Embryonic facial prominence (tissue), 1 donor: ENCODE measurements at regions not wholly inside any gene's neighbourhood (a gene's known extent, or its start where the extent isn't known, plus 50 kb on each side); places are given as distances from the start of the nearest gene placed in this dataset.

Source experiments
- DNase-seq: peaks from one replicate; pipeline ENCODE4 v3.0.0-alpha.2; 2016; ENCODE audit errors: extremely low spot score

DNA sequence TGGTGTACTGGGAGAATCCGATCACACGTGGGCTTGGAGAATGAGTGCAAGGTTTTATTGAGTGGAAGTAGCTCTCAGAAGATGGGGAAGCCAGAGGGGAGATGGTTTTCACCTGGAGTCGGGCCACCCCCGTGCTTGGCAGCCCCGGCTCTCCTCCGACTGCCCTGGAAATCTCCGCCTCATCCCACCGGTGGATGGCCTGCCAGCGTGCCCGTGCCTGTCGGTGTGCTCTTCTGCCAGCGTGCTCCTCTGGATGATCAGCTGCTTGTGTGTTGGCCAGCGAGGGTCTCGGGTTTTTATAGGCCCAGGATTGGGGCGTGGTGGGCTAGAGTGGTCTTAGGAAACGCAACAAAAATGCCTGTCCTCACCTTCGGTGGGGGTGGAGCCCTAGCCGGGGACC lies 368.0 kb downstream of the FAT4 start:
- no peak for DNase-seq

- no peak for DNase-seq
Observed at GRCh38 chr4:125688841-125689240, 374.1 kb downstream of the FAT4 start.

- DNase-seq = no peak
Observed at GRCh38 chr4:125689805-125690204, 375.1 kb downstream of the FAT4 start.

- no peak for DNase-seq
Observed at GRCh38 chr4:125693228-125693627, 378.5 kb downstream of the FAT4 start.

GRCh38 chr4:125702406-125702805 lies 387.7 kb downstream of the FAT4 start:
- DNase-seq = no peak

GRCh38 chr4:125703443-125703842 lies 388.7 kb downstream of the FAT4 start:
- no peak for DNase-seq

- no peak for DNase-seq
Observed at GRCh38 chr4:125704726-125705125, 390.0 kb downstream of the FAT4 start.

- DNase-seq = no peak
Observed at GRCh38 chr4:125705681-125706080, 390.9 kb downstream of the FAT4 start.

DNA sequence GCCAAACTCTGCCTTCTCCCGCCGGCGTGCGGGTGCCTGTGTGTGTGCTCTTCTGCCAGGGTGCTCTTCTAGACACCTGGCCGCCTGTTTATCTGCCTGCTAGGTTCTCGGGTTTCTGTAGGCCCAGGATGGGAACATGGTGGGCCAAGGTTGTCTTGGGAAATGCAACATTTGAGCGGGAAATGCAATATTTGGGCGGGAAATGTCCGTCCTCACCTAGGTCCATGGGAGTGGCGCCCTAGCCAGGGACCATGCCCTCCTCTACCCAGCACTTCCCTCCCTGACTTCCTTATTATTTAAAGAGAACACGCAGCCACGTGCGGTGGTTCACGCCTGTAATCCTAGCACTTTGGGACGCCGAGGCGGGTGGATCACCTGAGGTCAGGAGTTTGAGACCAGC lies 392.6 kb downstream of the FAT4 start:
- no peak for DNase-seq

GRCh38 chr4:125710766-125711165 lies 396.0 kb downstream of the FAT4 start:
- no peak for DNase-seq

- no peak for DNase-seq
Observed at GRCh38 chr4:125714049-125714448, 399.3 kb downstream of the FAT4 start.

- no peak for DNase-seq
Observed at GRCh38 chr4:125714845-125715244, 400.1 kb downstream of the FAT4 start.

DNA sequence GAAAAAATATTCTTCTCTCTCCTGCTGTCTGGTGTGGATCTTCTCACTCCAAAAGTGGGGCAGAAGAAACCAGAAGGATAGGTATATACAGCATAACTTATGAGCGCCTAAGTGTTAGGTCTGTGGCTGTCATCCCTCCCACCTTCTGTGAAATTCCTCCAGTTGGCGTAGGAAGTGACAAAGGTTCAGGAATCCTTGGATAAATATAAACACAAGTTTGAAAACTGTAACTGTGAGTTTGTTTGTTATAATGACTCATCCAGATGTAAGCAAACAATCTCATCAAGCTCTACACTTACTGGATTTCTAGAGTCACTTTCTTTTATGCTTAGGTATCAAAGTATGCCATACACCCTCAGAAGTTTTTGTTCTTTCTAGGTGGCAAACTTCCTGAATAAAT lies 405.2 kb downstream of the FAT4 start:
- no peak for DNase-seq

DNA sequence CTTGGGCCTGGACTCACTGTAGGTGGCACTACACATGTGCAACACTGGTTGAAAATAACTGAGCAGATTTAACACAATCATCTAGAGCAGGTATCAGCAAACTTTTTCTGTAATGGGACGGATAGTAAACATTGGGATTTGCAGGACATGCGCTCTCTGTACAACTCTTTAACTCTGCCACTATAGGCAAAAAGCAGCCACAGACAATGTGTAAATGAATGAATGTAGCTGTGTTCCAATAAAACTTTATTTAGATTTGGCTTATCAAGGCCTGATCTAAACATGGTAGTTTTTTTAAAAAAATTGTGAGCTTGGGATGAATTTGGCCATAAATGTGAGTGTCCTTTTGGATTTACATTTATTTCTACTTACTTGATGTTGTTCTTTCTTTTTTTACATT lies 407.3 kb downstream of the FAT4 start:
- no peak for DNase-seq

DNA sequence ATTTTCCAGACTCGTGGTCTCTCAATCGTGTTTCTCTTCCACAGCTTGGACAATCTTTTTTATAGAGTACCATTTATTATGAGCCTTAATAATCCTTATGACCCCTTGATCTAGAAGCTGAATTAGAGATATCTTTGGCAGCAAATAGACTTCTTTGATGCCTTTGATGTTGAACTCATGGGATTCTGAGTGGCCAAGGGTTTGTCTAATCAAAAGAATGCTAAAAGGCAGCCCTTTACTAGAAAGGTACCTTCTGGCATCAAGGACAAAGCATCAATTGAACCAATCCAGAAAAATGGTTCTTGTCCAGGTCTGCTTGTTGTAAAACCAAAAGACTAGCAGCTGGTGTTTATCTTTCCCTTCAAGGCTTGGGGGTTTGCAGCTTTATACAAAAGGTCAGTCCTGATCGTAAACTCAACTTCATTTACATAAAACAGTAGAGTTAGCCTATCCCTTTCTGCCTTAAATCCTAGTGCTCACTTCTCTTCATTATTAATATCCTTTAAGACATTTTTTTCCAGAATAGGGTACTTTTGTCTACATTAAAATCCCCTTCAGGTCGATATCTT lies 411.3 kb downstream of the FAT4 start:
- DNase-seq = no peak

- DNase-seq = no peak
Observed at GRCh38 chr4:125727931-125728330, 413.2 kb downstream of the FAT4 start.

GRCh38 chr4:125728568-125728967 lies 413.8 kb downstream of the FAT4 start:
- DNase-seq = no peak

GRCh38 chr4:125729171-125729570 lies 414.4 kb downstream of the FAT4 start:
- DNase-seq = no peak

GRCh38 chr4:125732632-125733031 lies 417.9 kb downstream of the FAT4 start:
- DNase-seq = no peak

DNA sequence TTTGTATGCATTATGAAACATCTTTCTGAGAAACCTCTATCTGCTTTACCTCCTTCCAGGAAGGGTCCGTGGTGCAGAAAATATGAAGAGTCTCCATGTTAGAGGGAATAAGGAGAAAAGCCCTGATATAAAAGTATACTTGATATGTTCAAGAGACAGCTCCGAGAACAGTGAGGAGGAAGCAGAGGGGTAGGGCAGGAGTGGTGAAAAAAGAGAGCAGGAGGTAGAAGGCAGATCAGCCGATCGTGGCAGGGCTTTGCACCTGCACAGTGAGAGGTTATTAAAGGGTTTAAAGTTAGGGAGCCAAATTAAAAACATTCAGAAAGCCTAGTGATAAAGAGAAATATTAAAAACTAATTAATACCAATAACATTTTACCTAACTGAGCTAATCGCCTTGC lies 419.7 kb downstream of the FAT4 start:
- DNase-seq = no peak

DNA sequence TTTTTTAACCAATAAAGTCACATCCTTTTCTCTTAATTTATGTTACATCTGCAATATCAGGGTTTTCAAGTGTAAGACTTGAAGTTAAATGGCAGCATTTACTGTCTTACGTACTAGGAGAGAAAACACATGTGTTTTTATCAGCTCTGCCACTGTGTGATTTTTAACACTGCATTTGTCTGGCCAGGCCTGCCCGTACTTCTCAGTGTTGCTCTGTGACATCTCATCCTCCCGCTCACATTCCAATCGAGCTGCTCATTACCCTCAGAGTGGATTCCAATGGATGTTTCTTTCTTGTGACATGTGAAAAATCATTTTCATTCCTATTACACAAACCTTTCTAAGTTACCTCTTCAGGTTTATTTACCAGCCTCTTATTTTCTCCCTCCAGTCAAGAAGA lies 420.3 kb downstream of the FAT4 start:
- DNase-seq = no peak

DNA sequence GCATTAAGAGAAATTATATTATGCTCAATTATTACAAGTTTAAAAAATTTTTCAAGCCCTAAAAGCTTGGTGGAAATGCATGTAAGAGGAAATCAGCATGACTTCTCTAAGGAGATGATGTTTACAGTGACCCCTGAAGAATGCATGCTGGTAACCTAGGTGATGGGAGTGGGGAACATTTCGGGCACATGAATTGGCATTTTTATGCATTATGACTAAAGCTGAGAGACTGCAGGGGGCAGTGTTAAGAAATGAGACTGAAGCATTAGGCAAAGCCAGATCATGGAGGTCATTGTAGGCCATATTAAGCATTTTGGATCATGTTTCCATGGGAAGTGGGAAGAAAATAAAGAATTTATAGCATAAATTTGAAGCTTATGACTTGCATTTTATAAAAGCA lies 421.3 kb downstream of the FAT4 start:
- DNase-seq = no peak

DNA sequence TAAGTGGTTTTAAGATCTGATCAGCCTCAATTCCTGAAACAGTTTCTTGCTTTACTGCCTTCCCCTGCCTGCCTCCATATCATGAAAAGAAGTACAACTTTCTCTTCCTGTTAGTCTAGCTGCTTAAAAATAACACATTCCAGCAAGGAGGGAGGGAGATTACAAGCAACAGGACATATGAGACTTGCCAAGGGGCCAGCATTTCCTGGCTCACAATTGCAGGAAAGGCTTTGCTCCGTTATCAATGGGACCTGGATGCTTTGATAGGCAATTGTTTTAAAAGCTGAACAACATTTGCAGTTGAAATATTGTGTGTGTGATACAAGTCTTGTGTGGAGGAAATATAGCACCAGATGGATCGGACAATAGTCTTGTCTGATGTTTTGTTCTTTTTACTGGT lies 425.0 kb downstream of the FAT4 start:
- DNase-seq = no peak

- no peak for DNase-seq
Observed at GRCh38 chr4:125741825-125742452, 427.2 kb downstream of the FAT4 start.
